Dendritic cell treated with granulocyte-macrophage colony-stimulating factor and Interleukin-4, amounts not matched to agents 40 ng/mL and 50 ng/mL, for 4 days (primary cell): ENCODE measurements at regions not wholly inside any gene's neighbourhood (a gene's known extent, or its start where the extent isn't known, plus 50 kb on each side); places are given as distances from the start of the nearest gene placed in this dataset.

Experiments
- H3K27ac Mint-ChIP-seq: one replicate; pipeline ENCODE4 v1.8.0; 2022; ENCODE audit warnings: mild to moderate bottlenecking, mixed read lengths
- H3K27me3 Mint-ChIP-seq: one replicate; pipeline ENCODE4 v1.8.0; 2022; ENCODE audit warnings: mild to moderate bottlenecking, mixed read lengths
- H3K36me3 Mint-ChIP-seq: one replicate; pipeline ENCODE4 v1.8.0; 2022; ENCODE audit warnings: low read depth, mixed read lengths
- H3K4me1 Mint-ChIP-seq: one replicate; pipeline ENCODE4 v1.8.0; 2022; ENCODE audit warnings: low read depth, mixed read lengths
- H3K4me3 Mint-ChIP-seq: one replicate; pipeline ENCODE4 v1.8.0; 2022; ENCODE audit warnings: mild to moderate bottlenecking, moderate library complexity, mixed read lengths
- H3K9me3 Mint-ChIP-seq: one replicate; pipeline ENCODE4 v1.8.0; 2022; ENCODE audit warnings: mixed read lengths
- intact Hi-C: fragments of 100-400 bp; cut with micrococcal nuclease; formaldehyde crosslinking; loops from one replicate; pipeline ENCODE4 v1.15.0; 2022

- intact Hi-C loops: no loop called here
- H3K4me1 Mint-ChIP-seq: no peaks in the 10 kb centered on the region
- H3K9me3 Mint-ChIP-seq: peaks cover 20% of the 10 kb centered on the region
- no peak overlapping the region for H3K27ac Mint-ChIP-seq
- no peaks in the 10 kb centered on the region for H3K27me3 Mint-ChIP-seq
- H3K4me3 Mint-ChIP-seq: no peak overlapping the region
- no peaks in the 10 kb centered on the region for H3K36me3 Mint-ChIP-seq
Measured at GRCh38 chr9:118364266-118365106, 660.3 kb downstream of the TLR4 start.

GRCh38 chr9:118366228-118366627 lies 662.0 kb downstream of the TLR4 start:
- H3K27me3 Mint-ChIP-seq: no peaks in the 10 kb centered on the region
- intact Hi-C loops: no loop called here

GRCh38 chr9:118367383-118367782 lies 663.2 kb downstream of the TLR4 start:
- Mint-ChIP-seq H3K27me3 (no peaks in the 10 kb centered on the region), H3K27ac (no peak overlapping the region), H3K4me1 (no peaks in the 10 kb centered on the region), H3K4me3 (no peak overlapping the region), H3K9me3 (peaks cover 20% of the 10 kb centered on the region), H3K36me3 (no peaks in the 10 kb centered on the region)
- intact Hi-C loops: no loop called here

More at GRCh38 chr9:118366228-118366627, 662.0 kb downstream of the TLR4 start:
- Mint-ChIP-seq H3K36me3 (no peaks in the 10 kb centered on the region), H3K4me3 (no peak overlapping the region), H3K27ac (no peak overlapping the region), H3K4me1 (no peaks in the 10 kb centered on the region), H3K9me3 (peaks cover 20% of the 10 kb centered on the region)

- H3K4me1 Mint-ChIP-seq: no peaks in the 10 kb centered on the region
- no peaks in the 10 kb centered on the region for H3K27me3 Mint-ChIP-seq
- intact Hi-C loops: no loop called here
- H3K4me3 Mint-ChIP-seq: no peak overlapping the region
- no peak overlapping the region for H3K27ac Mint-ChIP-seq
- H3K9me3 Mint-ChIP-seq: no peaks in the 10 kb centered on the region
- no peaks in the 10 kb centered on the region for H3K36me3 Mint-ChIP-seq
Measured at GRCh38 chr9:118384531-118385100, 680.4 kb downstream of the TLR4 start.

- no peak overlapping the region for H3K4me3 Mint-ChIP-seq
- intact Hi-C loops: no loop called here
- H3K27ac Mint-ChIP-seq: no peak overlapping the region
- no peaks in the 10 kb centered on the region for H3K4me1 Mint-ChIP-seq
- no peaks in the 10 kb centered on the region for H3K9me3 Mint-ChIP-seq
- no peaks in the 10 kb centered on the region for H3K36me3 Mint-ChIP-seq
- no peaks in the 10 kb centered on the region for H3K27me3 Mint-ChIP-seq
Measured at GRCh38 chr9:118395415-118395814, 691.2 kb downstream of the TLR4 start.

GRCh38 chr9:118401546-118401945 lies 697.3 kb downstream of the TLR4 start:
- Mint-ChIP-seq H3K4me1 (no peaks in the 10 kb centered on the region), H3K9me3 (no peaks in the 10 kb centered on the region), H3K27ac (no peak overlapping the region), H3K36me3 (no peaks in the 10 kb centered on the region), H3K4me3 (no peak overlapping the region), H3K27me3 (no peaks in the 10 kb centered on the region)
- intact Hi-C loops: no loop called here

GRCh38 chr9:118414676-118415075 lies 710.5 kb downstream of the TLR4 start:
- no peaks in the 10 kb centered on the region for H3K36me3 Mint-ChIP-seq
- H3K9me3 Mint-ChIP-seq: no peaks in the 10 kb centered on the region

GRCh38 chr9:118418887-118419565 lies 714.8 kb downstream of the TLR4 start:
- Mint-ChIP-seq H3K27me3 (no peaks in the 10 kb centered on the region), H3K4me1 (no peaks in the 10 kb centered on the region), H3K9me3 (no peaks in the 10 kb centered on the region), H3K4me3 (no peak overlapping the region), H3K36me3 (no peaks in the 10 kb centered on the region), H3K27ac (no peak overlapping the region)
- intact Hi-C loops: no loop called here

More at GRCh38 chr9:118414676-118415075, 710.5 kb downstream of the TLR4 start:
- Mint-ChIP-seq H3K4me1 (no peaks in the 10 kb centered on the region), H3K4me3 (no peak overlapping the region), H3K27ac (no peak overlapping the region), H3K27me3 (no peaks in the 10 kb centered on the region)
- intact Hi-C loops: no loop called here

- no peak overlapping the region for H3K27ac Mint-ChIP-seq
- H3K36me3 Mint-ChIP-seq: no peaks in the 10 kb centered on the region
- H3K9me3 Mint-ChIP-seq: no peaks in the 10 kb centered on the region
- H3K4me1 Mint-ChIP-seq: no peaks in the 10 kb centered on the region
- intact Hi-C loops: no loop called here
- H3K4me3 Mint-ChIP-seq: no peak overlapping the region
- no peaks in the 10 kb centered on the region for H3K27me3 Mint-ChIP-seq
Measured at GRCh38 chr9:118419676-118420075, 715.5 kb downstream of the TLR4 start.

- intact Hi-C loops: no loop called here
- H3K4me3 Mint-ChIP-seq: no peak overlapping the region
- no peak overlapping the region for H3K27ac Mint-ChIP-seq
- H3K9me3 Mint-ChIP-seq: no peaks in the 10 kb centered on the region
- no peaks in the 10 kb centered on the region for H3K36me3 Mint-ChIP-seq
- no peaks in the 10 kb centered on the region for H3K27me3 Mint-ChIP-seq
- no peaks in the 10 kb centered on the region for H3K4me1 Mint-ChIP-seq
Measured at GRCh38 chr9:118422508-118422907, 718.3 kb downstream of the TLR4 start.

GRCh38 chr9:118423021-118423420 lies 718.8 kb downstream of the TLR4 start:
- H3K36me3 Mint-ChIP-seq: no peaks in the 10 kb centered on the region
- no peak overlapping the region for H3K4me3 Mint-ChIP-seq
- no peaks in the 10 kb centered on the region for H3K4me1 Mint-ChIP-seq
- intact Hi-C loops: no loop called here
- no peak overlapping the region for H3K27ac Mint-ChIP-seq
- no peaks in the 10 kb centered on the region for H3K9me3 Mint-ChIP-seq
- H3K27me3 Mint-ChIP-seq: no peaks in the 10 kb centered on the region

- no peaks in the 10 kb centered on the region for H3K4me1 Mint-ChIP-seq
- no peak overlapping the region for H3K27ac Mint-ChIP-seq
- H3K4me3 Mint-ChIP-seq: no peak overlapping the region
- no peaks in the 10 kb centered on the region for H3K36me3 Mint-ChIP-seq
- intact Hi-C loops: no loop called here
- H3K9me3 Mint-ChIP-seq: no peaks in the 10 kb centered on the region
- no peaks in the 10 kb centered on the region for H3K27me3 Mint-ChIP-seq
Measured at GRCh38 chr9:118423721-118424120, 719.5 kb downstream of the TLR4 start.

GRCh38 chr9:118426772-118427171 lies 722.6 kb downstream of the TLR4 start:
- no peak overlapping the region for H3K4me3 Mint-ChIP-seq
- H3K4me1 Mint-ChIP-seq: no peaks in the 10 kb centered on the region
- H3K9me3 Mint-ChIP-seq: no peaks in the 10 kb centered on the region
- intact Hi-C loops: no loop called here
- no peaks in the 10 kb centered on the region for H3K27me3 Mint-ChIP-seq
- no peaks in the 10 kb centered on the region for H3K36me3 Mint-ChIP-seq
- H3K27ac Mint-ChIP-seq: no peak overlapping the region

GRCh38 chr9:118438810-118439209 lies 734.6 kb downstream of the TLR4 start:
- no peaks in the 10 kb centered on the region for H3K9me3 Mint-ChIP-seq
- no peaks in the 10 kb centered on the region for H3K36me3 Mint-ChIP-seq
- no peaks in the 10 kb centered on the region for H3K4me1 Mint-ChIP-seq
- H3K4me3 Mint-ChIP-seq: no peak overlapping the region
- H3K27ac Mint-ChIP-seq: no peak overlapping the region
- intact Hi-C loops: no loop called here
- H3K27me3 Mint-ChIP-seq: no peaks in the 10 kb centered on the region
